ENCODE measurements at regions not wholly inside any gene's neighbourhood (a gene's known extent, or its start where the extent isn't known, plus 50 kb on each side); places are given as distances from the start of the nearest gene placed in this dataset.

DNA sequence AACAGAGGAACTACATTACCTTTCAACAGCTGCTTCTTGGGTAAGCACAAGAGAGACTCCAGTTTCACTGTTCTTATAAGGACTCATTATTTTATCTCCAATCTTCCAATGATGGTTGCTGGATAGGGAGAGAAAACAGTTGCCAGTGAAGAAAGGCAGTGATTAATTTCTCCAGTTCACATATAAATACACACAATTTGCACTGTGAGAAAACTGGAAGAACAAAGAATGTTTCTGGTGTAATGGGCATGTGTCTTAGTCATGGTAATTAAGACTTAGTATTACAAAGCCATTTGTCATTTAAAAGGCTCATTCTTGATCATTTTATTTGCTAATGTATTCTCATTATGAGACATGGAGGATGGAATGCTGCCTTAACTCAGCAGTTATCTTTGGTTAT is 78.0 kb upstream of the FAR2 start:
- DNase-seq (ENCODE audit: insufficient read length) (no peak), FAIRE-seq (no peak)
- TF ChIP-seq POLR2A (IDR thresholded peaks at IDR 0.05; ENCODE audit: low read depth, low read length), result no peak
- no peak for TF ChIP-seq POLR2AphosphoS5 (IDR thresholded peaks at IDR 0.05; ENCODE audit: low read depth, low read length)
- no peak for TF ChIP-seq TAF1 (IDR thresholded peaks at IDR 0.05; ENCODE audit: borderline replicate concordance, low read depth, low read length)

DNA sequence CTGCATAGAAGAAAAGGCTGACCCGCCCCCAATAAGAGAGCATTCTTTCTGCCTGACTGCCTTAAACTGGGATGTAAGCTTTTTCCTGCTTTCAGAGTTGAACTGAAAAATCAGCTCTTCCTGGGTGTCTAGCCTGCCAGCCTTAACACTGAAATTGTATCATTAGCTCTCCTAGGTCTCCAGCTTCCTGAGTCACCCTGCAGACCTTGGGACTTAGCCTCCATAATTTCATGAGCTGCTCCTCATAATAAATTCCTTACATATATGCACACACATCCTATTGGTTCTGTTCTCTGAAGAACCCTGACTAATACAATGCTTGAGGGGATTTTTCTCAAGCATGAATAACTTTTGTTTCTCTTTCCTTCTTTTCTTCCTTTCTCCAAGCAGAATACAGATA is 76.4 kb upstream of the FAR2 start:
- TF ChIP-seq TAF1 (IDR thresholded peaks at IDR 0.05; ENCODE audit: borderline replicate concordance, low read depth, low read length) (no peak), POLR2AphosphoS5 (IDR thresholded peaks at IDR 0.05; ENCODE audit: low read depth, low read length) (no peak), POLR2A (IDR thresholded peaks at IDR 0.05; ENCODE audit: low read depth, low read length) (no peak)
- no peak for DNase-seq (ENCODE audit: insufficient read length)

DNA sequence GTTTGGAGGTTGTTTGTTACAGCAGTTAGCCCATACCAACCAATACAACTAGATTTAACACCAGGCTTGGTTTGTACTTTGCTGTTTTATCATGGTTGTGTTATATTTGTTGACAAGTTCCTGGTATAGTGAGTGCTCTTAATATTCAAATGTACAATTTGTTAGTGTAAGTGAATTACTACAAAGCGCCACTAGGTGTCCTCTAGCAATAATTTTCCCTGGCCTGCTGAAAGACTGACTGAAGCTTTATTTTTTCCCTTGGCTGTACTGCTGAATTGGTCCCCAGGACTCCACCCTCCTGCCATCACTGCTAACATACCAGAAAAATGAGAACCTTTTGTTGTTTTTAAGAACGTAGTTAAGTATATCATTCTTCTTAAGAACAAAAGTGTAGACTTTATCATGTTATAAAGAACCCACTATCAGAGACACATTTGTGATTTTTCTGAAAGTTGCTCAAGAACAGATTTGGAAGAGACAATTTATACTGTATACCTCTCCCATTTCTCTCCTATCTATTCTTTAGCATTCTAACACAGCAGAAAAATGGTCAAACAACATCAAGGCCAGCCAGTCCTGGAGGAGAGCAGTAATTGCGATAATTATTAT is 75.3 kb upstream of the FAR2 start:
- DNase-seq (ENCODE audit: insufficient read length) (no peak), FAIRE-seq (peak; percentile 76)
- TF ChIP-seq POLR2AphosphoS5 (IDR thresholded peaks at IDR 0.05; ENCODE audit: low read depth, low read length), result no peak
- TF ChIP-seq POLR2A (IDR thresholded peaks at IDR 0.05; ENCODE audit: low read depth, low read length), result no peak
- no peak for TF ChIP-seq TAF1 (IDR thresholded peaks at IDR 0.05; ENCODE audit: borderline replicate concordance, low read depth, low read length)

More for the DNA sequence above, 76.4 kb upstream of the FAR2 start:
- FAIRE-seq, result no peak

DNA sequence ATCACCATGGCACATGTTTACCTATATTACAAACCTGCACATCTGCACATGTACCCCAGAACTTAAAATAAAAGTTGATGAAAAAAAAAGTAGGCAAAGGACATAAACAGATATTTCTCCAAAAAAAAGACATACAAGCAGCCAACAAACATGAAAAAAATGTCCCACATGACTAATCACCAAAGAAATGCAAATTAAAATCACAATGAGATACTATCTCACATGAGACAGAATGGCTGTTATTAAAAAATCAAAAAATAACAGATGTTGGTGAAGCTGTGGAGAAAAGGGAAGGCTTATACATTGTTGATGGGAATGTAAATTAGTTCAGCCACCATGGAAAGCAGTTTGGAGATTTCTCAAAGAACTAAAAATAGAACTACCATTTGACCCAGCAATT is 68.0 kb upstream of the FAR2 start:
- DNase-seq (ENCODE audit: insufficient read length), result no peak
- FAIRE-seq, result no peak
- TF ChIP-seq TAF1 (IDR thresholded peaks at IDR 0.05; ENCODE audit: borderline replicate concordance, low read depth, low read length), result no peak
- no peak for TF ChIP-seq POLR2A (IDR thresholded peaks at IDR 0.05; ENCODE audit: low read depth, low read length)
- TF ChIP-seq POLR2AphosphoS5 (IDR thresholded peaks at IDR 0.05; ENCODE audit: low read depth, low read length), result no peak

DNA sequence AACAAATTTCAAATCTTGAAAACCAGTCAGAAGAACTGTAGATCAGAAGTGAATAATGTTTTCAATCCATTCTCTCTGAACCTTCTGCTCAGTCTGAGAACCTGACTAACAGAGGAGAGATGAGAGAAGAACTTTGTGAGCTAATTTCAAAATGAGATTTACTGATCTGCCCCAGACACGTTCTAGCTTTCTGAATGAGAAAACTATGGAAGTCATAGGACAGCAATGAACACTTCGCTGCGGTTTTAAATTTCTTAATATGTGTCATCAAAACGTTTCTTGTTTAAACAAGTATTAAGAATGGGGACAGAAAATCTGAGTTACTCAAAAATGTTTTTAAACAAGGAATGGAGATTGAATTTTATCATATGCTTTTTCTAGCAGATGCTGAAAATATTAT is 66.6 kb upstream of the FAR2 start:
- DNase-seq (ENCODE audit: insufficient read length) (no peak), FAIRE-seq (no peak)
- no peak for TF ChIP-seq POLR2AphosphoS5 (IDR thresholded peaks at IDR 0.05; ENCODE audit: low read depth, low read length)
- no peak for TF ChIP-seq TAF1 (IDR thresholded peaks at IDR 0.05; ENCODE audit: borderline replicate concordance, low read depth, low read length)
- no peak for TF ChIP-seq POLR2A (IDR thresholded peaks at IDR 0.05; ENCODE audit: low read depth, low read length)

DNA sequence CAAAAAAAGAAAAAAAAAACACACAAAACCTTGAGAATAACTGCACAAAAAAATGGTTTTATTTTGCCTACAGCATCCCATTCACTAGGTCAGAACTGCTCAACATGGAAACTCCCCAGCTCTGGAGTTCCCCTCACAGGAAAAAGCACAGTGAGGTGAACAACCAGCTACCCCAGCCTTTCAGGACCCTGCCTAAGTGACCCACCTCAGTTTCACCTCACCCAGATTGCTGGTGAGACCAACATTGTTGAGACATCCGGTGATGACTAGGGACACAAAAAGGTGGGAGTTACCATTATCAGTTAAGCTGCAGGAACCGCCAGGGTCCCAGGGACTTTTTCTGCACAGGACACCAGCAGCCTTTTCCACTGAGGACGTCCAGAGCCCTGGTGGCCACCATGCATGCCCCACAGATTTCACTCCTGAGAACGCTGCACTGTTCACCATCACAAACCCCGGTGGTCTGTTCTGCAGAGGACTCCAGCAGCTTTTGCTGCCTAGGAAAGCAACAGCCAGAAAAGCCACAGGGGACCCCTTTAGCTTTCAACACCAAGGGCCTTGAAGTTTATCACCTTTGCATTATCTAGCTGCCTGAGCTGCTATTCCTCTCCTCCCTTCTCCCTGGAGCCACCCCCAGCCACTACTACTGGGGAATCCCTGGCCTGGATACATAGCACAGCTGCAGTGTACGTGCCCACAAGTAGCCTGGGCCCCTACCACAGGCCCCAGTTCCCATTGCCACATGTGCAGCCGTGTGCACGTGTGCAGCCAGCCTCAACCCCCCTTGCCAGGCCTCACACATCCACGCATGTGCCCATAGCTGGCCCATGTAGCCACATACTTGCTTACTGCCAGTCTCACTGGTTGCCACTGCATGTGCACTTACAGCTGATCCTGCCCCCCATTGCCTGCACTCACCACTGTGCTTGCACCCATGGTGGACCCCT is 62.5 kb upstream of the FAR2 start:
- FAIRE-seq, result no peak
- TF ChIP-seq POLR2AphosphoS5 (IDR thresholded peaks at IDR 0.05; ENCODE audit: low read depth, low read length), result no peak
- no peak for TF ChIP-seq POLR2A (IDR thresholded peaks at IDR 0.05; ENCODE audit: low read depth, low read length)
- TF ChIP-seq TAF1 (IDR thresholded peaks at IDR 0.05; ENCODE audit: borderline replicate concordance, low read depth, low read length), result no peak
- DNase-seq (ENCODE audit: insufficient read length), result no peak

DNA sequence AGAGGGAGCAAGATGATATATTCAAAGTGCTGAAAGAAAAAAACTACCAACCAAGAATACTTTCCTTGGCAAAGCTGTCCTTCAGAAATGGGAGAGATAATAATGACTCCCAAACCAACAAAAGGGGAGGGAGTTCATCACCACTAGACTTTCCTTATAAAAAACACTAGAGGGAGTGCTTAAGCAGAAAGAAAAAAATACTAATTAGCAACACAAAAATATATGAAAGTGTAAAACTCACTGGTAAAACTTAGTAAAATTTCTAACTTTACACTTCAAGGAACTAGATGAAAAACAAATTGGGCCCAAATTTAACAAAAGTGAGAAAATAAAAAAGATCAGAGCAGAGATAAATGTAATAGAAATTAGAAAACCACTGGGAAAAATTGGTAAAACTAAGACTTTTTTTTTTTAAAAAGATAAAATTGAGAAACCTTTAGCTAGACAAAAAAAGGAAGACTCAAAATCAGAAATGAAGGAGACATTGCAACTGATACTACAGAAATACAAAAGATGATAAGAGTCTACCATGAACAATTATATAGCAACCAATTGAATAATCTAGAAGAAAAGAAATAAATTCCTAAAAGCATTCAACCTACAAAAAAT is 60.4 kb upstream of the FAR2 start:
- FAIRE-seq, result no peak
- DNase-seq (ENCODE audit: insufficient read length), result no peak

More for the DNA sequence above, 60.4 kb upstream of the FAR2 start:
- TF ChIP-seq POLR2AphosphoS5 (IDR thresholded peaks at IDR 0.05; ENCODE audit: low read depth, low read length) (no peak), POLR2A (IDR thresholded peaks at IDR 0.05; ENCODE audit: low read depth, low read length) (no peak), TAF1 (IDR thresholded peaks at IDR 0.05; ENCODE audit: borderline replicate concordance, low read depth, low read length) (no peak)
